OCI-M2 (cell line): ENCODE measurements at regions not wholly inside any gene's neighbourhood (a gene's known extent, or its start where the extent isn't known, plus 50 kb on each side); places are given as distances from the start of the nearest gene placed in this dataset.

Experiments
- DNase-seq: peaks from one replicate; lab custom pipeline; 2025; ENCODE audit not compliant: unreplicated experiment; lab: John Stamatoyannopoulos, UW

GRCh38 chr15:97144377-97144711 lies 813.8 kb downstream of the NR2F2 start:
- no peak for DNase-seq

- DNase-seq: no peak
These were observed 813.3 kb upstream of the ARRDC4 start for GRCh38 chr15:97146929-97147870.

DNA sequence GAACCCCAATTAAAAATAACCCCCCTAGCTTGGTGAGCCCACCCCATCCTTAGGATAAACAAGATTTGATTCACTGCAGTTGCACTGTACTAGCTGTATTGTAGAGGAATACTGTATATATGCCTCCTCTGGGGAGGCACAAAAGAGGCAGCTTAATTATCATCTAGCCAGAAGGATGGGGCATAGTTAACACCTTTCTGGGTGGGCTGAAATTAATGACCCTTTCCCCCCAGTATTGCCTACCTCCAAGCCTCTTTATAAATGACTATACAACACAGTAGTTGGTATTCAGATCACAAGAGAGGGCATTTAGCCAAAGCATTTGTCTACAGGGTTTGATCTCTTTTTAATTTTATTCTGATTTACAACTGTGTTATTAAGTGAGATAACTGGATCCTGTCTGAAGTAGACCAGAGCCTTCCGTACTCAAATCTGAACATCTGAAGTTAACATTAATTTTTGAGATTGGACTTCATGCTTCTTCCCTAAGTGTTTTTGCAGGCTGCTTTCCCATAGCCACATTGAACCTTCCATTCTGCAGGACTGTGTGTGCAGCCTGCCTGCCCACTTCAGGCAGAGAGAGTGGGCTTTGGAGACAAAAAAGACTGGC lies 807.0 kb upstream of the ARRDC4 start:
- DNase-seq: no peak

GRCh38 chr15:97156739-97157265 lies 803.7 kb upstream of the ARRDC4 start:
- no peak for DNase-seq

DNA sequence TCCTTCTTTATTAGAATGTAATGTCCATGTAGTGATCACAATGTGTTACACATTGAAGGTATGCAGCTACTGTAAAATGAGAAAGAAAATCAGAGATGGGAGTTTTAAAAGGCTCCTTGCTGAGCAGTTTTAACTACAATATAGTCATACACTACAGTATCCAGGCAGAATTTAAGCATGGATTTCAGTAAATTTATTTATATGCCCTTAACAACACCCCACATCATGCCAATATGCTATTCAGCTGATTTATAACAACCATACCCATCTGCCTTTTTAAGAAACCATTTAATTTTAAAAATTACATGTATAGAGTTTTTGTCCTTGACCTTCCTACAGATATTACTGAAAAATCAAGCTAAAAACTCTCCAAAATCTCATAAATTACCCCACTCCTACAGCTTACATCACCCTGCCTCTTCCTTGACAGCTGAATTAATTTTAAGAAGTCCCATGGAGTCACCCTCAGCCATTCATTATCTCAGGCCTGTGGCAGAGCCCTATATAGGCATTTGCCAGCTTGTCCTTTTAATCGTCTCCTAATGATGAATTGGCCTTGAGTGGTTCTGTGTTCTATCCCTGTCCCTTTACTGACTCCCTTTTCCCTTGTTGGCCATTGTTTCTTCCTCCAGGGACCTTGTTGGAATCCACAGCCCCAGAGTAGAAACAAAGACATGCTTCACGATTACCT lies 797.6 kb upstream of the ARRDC4 start:
- no peak for DNase-seq

- no peak for DNase-seq
These were observed 795.3 kb upstream of the ARRDC4 start for GRCh38 chr15:97165205-97165604.

DNA sequence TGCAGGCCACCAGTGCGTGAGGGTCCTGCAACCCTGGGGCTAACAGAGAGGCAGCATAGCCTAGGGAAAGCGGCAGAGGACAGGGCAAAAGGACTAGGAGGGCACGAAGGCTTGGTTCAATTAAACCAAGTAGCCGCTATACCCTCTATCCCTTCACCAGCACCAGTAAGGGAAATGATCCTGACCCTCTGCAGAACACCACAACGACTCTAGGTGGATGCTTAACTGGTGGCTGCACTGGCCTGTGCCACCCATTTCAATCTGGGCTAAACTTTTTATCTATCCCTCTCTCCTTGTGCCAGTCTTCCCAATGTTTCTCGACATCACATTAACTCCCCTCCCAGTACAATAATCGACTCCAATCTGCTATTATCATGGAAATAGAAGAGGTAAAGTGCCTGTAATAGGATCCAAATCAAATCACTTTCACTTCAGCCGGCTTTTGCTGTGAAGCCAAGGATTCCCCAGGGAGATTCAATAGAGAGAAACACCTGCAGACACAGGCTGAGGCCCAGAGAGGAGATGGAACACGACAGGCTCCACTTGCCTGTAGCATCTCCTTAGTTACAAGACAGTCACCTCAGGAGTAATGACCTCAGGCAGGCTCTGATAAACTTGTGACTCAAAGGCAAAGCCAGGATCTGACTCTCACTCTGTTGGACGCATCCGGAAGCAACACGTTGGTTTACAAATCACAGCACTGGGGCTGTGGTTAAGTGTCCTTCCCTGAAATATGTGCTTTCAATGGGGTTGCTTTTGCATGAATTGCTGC lies 791.6 kb upstream of the ARRDC4 start:
- no peak for DNase-seq

GRCh38 chr15:97171556-97171955 lies 788.9 kb upstream of the ARRDC4 start:
- no peak for DNase-seq

- no peak for DNase-seq
These were observed 785.5 kb upstream of the ARRDC4 start for GRCh38 chr15:97174886-97175540.

GRCh38 chr15:97177151-97177577 lies 783.3 kb upstream of the ARRDC4 start:
- DNase-seq: peak; percentile 10

- DNase-seq: no peak
These were observed 777.9 kb upstream of the ARRDC4 start for GRCh38 chr15:97182581-97182980.

DNA sequence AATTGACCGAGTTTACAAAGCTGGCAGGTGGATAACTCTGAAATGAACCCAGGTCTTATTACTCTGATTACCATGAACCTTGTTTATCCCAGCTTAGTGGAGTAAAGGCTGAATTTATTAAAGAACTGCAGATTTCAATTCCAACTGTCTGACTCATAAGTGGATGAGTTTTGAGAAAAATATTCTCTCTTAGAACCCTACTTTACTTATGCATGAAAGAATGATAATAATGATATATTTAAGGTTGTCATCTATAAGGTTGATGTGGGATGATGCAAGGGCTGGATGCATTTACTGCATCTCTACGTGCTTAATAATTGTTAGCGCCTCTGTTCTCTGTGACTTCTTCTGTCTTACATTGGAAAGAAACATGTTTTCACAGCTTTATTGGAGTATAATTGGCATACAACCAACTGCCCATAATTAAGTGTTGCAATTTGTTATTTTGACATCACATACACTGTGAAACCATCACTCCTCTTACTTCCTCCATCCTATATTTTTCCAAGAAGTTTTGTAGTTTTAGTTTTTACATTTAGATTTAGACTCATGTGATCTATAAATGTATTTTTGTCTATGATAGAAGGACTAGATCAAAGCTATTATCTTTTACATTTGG lies 771.2 kb upstream of the ARRDC4 start:
- DNase-seq: no peak

DNA sequence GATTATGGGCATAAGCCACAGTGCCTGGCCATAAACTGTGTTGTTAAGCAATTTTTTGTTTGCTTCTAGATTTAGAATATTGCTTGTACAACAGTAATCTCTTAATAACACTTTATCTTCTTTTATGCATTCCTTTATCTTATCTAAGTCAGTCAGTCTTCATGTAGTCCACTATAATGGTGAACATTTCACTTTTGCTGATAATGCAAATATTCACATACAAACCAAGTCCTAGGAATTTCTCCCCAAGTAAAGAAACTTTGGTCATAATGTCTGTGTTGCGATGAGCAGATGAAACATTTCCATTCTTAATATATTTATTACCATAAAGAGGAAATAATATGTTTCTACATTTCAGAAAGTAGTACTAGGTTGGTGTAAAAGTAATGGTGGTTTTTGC lies 765.8 kb upstream of the ARRDC4 start:
- no peak for DNase-seq

DNA sequence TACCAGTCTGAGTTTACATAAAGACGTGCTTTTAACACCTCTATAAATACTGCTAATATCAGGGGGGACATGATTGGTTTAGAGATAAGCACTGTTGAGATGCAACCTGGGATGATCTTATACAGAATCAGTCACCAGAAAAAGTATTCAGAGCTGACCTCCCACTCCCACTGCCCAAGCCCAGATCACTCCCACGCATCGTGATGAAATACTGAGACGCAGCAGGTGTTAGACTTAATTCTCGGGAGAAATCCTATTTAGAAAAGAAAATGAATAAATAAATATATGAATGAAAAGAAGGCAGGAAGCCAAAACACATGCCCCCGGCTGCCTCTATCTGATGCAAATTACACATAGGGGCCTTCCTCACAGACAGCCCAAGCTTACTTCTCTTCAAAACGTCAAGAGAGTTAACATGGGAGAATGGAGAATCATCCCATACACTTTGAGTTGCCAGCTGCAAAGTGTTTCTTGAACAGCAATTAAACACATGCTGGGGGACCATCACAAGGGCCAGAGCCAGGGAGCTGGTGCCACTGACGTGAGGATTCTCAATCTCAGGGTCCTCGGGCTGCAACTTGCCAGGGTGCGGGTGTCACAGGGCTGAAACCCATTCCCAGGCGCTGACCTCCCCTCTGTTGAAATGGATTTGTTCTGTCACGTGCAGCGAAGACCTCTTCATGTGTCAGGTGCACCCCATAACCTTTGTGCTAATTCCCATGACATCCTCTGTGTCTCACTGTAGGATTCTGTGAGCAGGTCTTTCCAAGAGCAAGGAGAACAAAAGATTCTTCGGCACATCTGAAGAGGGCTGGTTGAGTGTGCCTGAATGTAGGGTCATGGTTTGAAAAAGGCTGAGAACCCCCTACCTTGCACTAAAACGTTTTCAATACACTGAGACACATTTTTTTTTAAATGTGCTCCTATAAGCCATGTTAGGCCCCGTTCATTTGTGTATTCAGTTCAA lies 764.2 kb upstream of the ARRDC4 start:
- no peak for DNase-seq

DNA sequence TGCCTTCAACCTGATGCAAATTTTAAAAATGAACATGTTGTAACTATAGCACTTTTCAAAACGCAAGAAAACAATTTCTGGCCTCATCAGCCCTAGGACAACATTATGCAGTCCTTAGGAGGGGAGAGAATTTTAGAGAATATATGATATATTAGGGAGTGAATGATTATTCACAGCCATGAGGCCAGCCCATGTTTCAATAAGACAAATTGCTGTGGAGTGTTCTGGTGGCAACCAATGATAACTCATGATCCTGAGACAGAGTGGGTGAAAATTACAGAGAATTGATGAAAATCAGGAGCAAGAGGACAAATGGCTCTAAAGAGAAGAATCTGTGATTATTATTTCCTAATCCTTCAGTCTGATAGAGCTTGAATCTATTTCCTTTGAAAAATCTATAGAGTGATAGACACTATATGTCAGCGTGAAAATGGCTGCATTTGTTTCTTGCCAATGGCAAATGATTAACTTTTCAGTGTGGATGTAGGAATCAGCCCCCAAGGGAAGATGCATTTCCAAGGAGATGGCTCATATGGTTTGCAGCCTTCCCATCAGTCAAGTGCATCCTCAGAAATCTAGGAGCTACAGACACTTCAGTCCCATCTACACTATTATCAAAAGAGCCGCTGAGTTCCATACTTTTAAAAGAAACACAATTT lies 761.0 kb upstream of the ARRDC4 start:
- no peak for DNase-seq

DNA sequence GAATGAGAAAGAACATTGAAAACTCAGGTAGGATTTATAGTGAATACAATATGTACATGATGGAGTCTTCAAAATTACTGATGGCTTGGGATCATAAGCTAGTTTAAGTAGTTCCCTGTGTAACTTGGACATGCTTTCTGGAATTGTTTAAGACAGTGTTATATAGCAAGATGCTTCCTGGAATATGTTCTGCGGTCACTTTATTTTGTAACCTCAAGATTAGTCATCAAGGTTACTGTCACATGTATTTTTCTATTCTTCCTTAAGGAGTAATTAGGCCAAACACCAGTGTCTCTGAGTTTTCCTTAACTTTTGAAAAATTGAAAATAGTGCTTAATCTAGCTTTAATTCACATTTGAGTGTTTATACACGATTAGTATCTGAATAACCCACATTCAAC lies 760.3 kb upstream of the ARRDC4 start:
- no peak for DNase-seq

DNA sequence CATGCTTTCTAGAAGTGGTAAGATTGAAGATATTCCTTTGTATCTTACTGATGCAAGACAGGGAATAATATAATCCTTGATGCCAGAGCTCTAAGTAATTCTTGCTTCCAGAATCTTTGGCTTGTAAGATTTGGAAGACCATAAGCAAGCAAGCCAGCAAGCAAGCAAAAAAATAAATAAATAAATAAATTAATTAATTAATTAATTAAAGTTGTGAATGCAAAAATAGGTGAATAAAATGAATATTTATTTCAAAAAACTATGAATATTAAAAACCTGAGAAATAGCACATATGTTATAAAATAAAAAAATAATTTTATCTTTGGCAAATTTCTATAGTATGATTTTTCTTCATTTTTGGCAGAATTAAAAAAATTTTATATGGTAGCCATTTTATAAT lies 750.2 kb upstream of the ARRDC4 start:
- no peak for DNase-seq

DNA sequence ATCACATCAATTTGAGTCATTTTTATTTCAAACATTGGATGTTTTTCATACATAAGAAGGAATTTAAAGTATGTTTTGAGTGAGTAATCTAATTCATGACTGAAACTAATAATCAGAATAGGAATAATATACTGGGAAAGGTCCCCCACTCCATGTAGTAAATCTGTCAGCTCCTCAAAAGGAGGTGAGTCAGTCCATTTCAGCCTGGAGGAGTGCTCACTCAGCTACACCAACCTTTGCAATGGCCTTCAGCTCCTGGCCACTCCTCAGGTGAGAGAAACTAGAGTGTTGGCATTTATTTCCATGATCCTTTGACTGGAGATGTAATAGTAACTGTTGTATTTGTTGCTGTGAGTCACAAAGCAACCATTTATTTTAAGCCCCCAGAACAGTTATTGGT lies 744.9 kb upstream of the ARRDC4 start:
- no peak for DNase-seq
